ENCODE measurements at regions not wholly inside any gene's neighbourhood (a gene's known extent, or its start where the extent isn't known, plus 50 kb on each side); places are given as distances from the start of the nearest gene placed in this dataset.

DNA sequence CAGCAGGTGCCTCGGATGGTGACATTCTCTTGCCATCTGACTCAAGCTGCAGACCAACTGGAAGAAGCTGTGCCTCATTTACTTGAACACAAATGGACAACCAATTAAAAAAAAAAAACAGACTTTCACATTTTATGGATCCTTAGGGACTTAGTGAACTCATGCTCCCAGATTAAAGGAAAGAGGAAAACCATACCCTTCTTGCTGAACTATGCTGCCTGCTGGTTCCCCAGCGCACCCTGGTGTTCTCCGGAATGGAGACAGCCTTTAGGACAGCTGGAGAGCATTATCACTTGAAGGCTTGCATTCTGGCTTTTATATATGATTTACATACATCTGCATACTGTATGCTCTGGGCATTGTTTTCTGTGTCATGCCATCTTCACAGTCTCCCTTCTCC, 370.7 kb downstream of the SLC4A3 start:
- TF ChIP-seq, protein P1, sequence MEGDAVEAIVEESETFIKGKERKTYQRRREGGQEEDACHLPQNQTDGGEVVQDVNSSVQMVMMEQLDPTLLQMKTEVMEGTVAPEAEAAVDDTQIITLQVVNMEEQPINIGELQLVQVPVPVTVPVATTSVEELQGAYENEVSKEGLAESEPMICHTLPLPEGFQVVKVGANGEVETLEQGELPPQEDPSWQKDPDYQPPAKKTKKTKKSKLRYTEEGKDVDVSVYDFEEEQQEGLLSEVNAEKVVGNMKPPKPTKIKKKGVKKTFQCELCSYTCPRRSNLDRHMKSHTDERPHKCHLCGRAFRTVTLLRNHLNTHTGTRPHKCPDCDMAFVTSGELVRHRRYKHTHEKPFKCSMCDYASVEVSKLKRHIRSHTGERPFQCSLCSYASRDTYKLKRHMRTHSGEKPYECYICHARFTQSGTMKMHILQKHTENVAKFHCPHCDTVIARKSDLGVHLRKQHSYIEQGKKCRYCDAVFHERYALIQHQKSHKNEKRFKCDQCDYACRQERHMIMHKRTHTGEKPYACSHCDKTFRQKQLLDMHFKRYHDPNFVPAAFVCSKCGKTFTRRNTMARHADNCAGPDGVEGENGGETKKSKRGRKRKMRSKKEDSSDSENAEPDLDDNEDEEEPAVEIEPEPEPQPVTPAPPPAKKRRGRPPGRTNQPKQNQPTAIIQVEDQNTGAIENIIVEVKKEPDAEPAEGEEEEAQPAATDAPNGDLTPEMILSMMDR (IDR thresholded peaks at IDR 0.05; ENCODE audit: control extremely low read depth, extremely low read depth, low read depth, missing control alignments): no peak
- ChIA-PET CTCF (interaction anchor here (1.3 to 1.6 kb wide), 2 partner anchors 20 to 254 kb away, joined by 3 read pairs; no protein-coding TSS in a partner anchor), POLR2A (no interaction called here)
- no peak for DNase-seq (ENCODE audit: extremely low spot score)

GRCh38 chr2:219998714-219999227, 371.3 kb downstream of the SLC4A3 start:
- ChIA-PET POLR2A (no interaction called here), CTCF (interaction anchor here (1.6 kb wide), 1 partner anchor 255 kb away, joined by 3 read pairs; no protein-coding TSS in a partner anchor)
- DNase-seq (ENCODE audit: extremely low spot score): no peak
- TF ChIP-seq, protein P1 (IDR thresholded peaks at IDR 0.05; ENCODE audit: control extremely low read depth, extremely low read depth, low read depth, missing control alignments): no peak

DNA sequence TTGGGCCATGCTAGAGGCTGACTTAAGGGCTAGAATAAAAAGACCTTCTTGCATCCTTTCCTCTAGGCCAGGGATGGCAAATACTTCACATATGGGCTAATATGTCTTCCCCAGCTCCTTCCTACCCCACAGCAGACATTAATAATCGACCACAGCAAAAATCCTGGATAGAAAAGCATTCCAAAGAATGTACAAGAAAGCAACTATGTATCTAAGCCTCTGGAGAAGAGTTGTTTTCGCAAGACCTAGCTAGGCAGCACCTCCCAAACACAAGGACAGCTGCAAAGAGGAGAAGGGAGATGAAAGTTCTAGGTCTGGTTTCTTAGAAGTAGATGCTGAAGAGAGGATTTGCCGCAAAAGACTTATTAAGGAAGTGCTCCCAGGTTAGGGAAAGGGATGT, 372.6 kb downstream of the SLC4A3 start:
- DNase-seq (ENCODE audit: extremely low spot score): no peak
- POLR2A ChIA-PET: no interaction called here
- TF ChIP-seq, protein P1 (IDR thresholded peaks at IDR 0.05; ENCODE audit: control extremely low read depth, extremely low read depth, low read depth, missing control alignments): no peak
- CTCF ChIA-PET: interaction anchor here (1.1 kb wide), 1 partner anchor 11 kb away, joined by 5 read pairs; no protein-coding TSS in a partner anchor

DNA sequence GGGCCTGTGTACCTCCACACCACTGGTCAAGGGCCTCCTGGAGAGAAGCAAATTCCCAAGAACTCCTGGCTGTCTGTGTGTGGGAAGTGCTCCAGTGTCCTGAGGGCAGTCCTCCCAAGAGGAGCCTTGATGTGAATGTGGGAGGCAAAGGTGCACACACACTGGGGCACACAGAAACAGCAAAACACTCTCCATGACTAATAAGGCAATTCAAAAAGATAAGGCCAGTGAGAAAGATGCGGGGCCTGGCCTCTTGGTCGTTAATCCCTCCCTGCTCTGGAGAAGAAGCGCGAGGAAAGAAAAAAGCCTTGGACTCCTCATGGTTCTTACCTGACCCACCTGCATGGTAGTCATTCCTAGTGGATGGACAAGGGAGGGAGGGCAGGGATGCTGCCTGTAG, 373.2 kb downstream of the SLC4A3 start:
- ChIA-PET POLR2A (no interaction called here), CTCF (interaction anchor here (1.1 kb wide), 1 partner anchor 12 kb away, joined by 5 read pairs; no protein-coding TSS in a partner anchor)
- no peak for DNase-seq (ENCODE audit: extremely low spot score)
- TF ChIP-seq, protein P1 (IDR thresholded peaks at IDR 0.05; ENCODE audit: control extremely low read depth, extremely low read depth, low read depth, missing control alignments): no peak

- CTCF ChIA-PET: interaction anchor here (3.4 kb wide), 1 partner anchor 12 kb away, joined by 17 read pairs; no protein-coding TSS in a partner anchor
- POLR2A ChIA-PET: interaction anchor here (0.7 kb wide), 1 partner anchor 263 kb away, joined by 3 read pairs; no protein-coding TSS in a partner anchor
- no peak for DNase-seq (ENCODE audit: extremely low spot score)
- TF ChIP-seq, protein P1 (IDR thresholded peaks at IDR 0.05; ENCODE audit: control extremely low read depth, extremely low read depth, low read depth, missing control alignments): no peak
Measured at GRCh38 chr2:220001751-220002150, 374.3 kb downstream of the SLC4A3 start.

- ChIA-PET CTCF (interaction anchor here (3.4 kb wide), 1 partner anchor 11 kb away, joined by 17 read pairs; no protein-coding TSS in a partner anchor), POLR2A (no interaction called here)
- TF ChIP-seq, protein P1 (IDR thresholded peaks at IDR 0.05; ENCODE audit: control extremely low read depth, extremely low read depth, low read depth, missing control alignments): no peak
- DNase-seq (ENCODE audit: extremely low spot score): no peak
Measured at GRCh38 chr2:220002251-220002650, 374.8 kb downstream of the SLC4A3 start.

Data from GM10248 (cell line).